ENCODE measurements at regions not wholly inside any gene's neighbourhood (a gene's known extent, or its start where the extent isn't known, plus 50 kb on each side); places are given as distances from the start of the nearest gene placed in this dataset.
"Not testable (repeated sequence)": the region's sequence is repeated elsewhere in the genome, so short reads cannot be mapped to it uniquely, and the experiment has no call there.

- no peak for DNase-seq (ENCODE audit: low read depth)
Observed at GRCh38 chr9:106218854-106219253, 524.5 kb downstream of the TMEM38B start.

GRCh38 chr9:106220415-106220814 lies 526.1 kb downstream of the TMEM38B start:
- no peak for DNase-seq (ENCODE audit: low read depth)

- DNase-seq (ENCODE audit: low read depth), result peak; percentile 7
Observed at GRCh38 chr9:106228861-106229260, 534.5 kb downstream of the TMEM38B start.

GRCh38 chr9:106233116-106233515 lies 538.8 kb downstream of the TMEM38B start:
- no peak for DNase-seq (ENCODE audit: low read depth)

GRCh38 chr9:106260908-106261307 lies 566.6 kb downstream of the TMEM38B start:
- DNase-seq (ENCODE audit: low read depth), result not testable (repeated sequence)

- peak; percentile 85 for DNase-seq (ENCODE audit: low read depth)
Observed at GRCh38 chr9:106277966-106278365, 583.6 kb downstream of the TMEM38B start.

- DNase-seq (ENCODE audit: low read depth), result no peak
Observed at GRCh38 chr9:106283769-106284168, 579.2 kb upstream of the ZNF462 start.

GRCh38 chr9:106284296-106284695 lies 578.7 kb upstream of the ZNF462 start:
- DNase-seq (ENCODE audit: low read depth), result peak; percentile 40

- peak; percentile 85 for DNase-seq (ENCODE audit: low read depth)
Observed at GRCh38 chr9:106286249-106286648, 576.7 kb upstream of the ZNF462 start.

GRCh38 chr9:106287091-106287631 lies 575.8 kb upstream of the ZNF462 start:
- peak; percentile 84 for DNase-seq (ENCODE audit: low read depth)

GRCh38 chr9:106287731-106288130 lies 575.2 kb upstream of the ZNF462 start:
- DNase-seq (ENCODE audit: low read depth), result no peak

- DNase-seq (ENCODE audit: low read depth), result no peak
Observed at GRCh38 chr9:106288689-106289088, 574.3 kb upstream of the ZNF462 start.

- DNase-seq (ENCODE audit: low read depth), result no peak
Observed at GRCh38 chr9:106291786-106292185, 571.2 kb upstream of the ZNF462 start.

GRCh38 chr9:106296426-106296825 lies 566.5 kb upstream of the ZNF462 start:
- DNase-seq (ENCODE audit: low read depth), result no peak

GRCh38 chr9:106298997-106299396 lies 564.0 kb upstream of the ZNF462 start:
- DNase-seq (ENCODE audit: low read depth), result no peak

GRCh38 chr9:106304401-106304920 lies 558.5 kb upstream of the ZNF462 start:
- no peak for DNase-seq (ENCODE audit: low read depth)

- DNase-seq (ENCODE audit: low read depth), result peak; percentile 8
Observed at GRCh38 chr9:106305428-106306133, 557.4 kb upstream of the ZNF462 start.

GRCh38 chr9:106307670-106308069 lies 555.3 kb upstream of the ZNF462 start:
- DNase-seq (ENCODE audit: low read depth), result peak; percentile 31

GRCh38 chr9:106309925-106310324 lies 553.0 kb upstream of the ZNF462 start:
- DNase-seq (ENCODE audit: low read depth), result no peak

GRCh38 chr9:106310782-106311181 lies 552.2 kb upstream of the ZNF462 start:
- DNase-seq (ENCODE audit: low read depth), result peak; percentile 35

GRCh38 chr9:106312906-106313305 lies 550.1 kb upstream of the ZNF462 start:
- no peak for DNase-seq (ENCODE audit: low read depth)

GRCh38 chr9:106314476-106314875 lies 548.5 kb upstream of the ZNF462 start:
- no peak for DNase-seq (ENCODE audit: low read depth)

- no peak for DNase-seq (ENCODE audit: low read depth)
Observed at GRCh38 chr9:106321394-106322180, 541.4 kb upstream of the ZNF462 start.

Data from RPMI7951 (cell line).